GM19351 (cell line): ENCODE measurements at regions not wholly inside any gene's neighbourhood (a gene's known extent, or its start where the extent isn't known, plus 50 kb on each side); places are given as distances from the start of the nearest gene placed in this dataset.
"Not testable (repeated sequence)": the region's sequence is repeated elsewhere in the genome, so short reads cannot be mapped to it uniquely, and the experiment has no call there.

Experiments used
- ATAC-seq: cut with Tn5 transposase; IDR thresholded peaks from one replicate; pipeline ENCODE4 v1.9.1; 2021; ENCODE audit warnings: mild to moderate bottlenecking, moderate library complexity; ENCODE audit not compliant: unreplicated experiment

- peak; percentile 34 for ATAC-seq
These were observed 60.6 kb upstream of the AKR1C1 start for GRCh38 chr10:4902571-4903011.

- not testable (repeated sequence) for ATAC-seq
These were observed 60.1 kb upstream of the AKR1C1 start for GRCh38 chr10:4903126-4903525.

GRCh38 chr10:4903675-4904074 is 59.5 kb upstream of the AKR1C1 start:
- ATAC-seq, result not testable (repeated sequence)

GRCh38 chr10:4909118-4909517 is 54.1 kb upstream of the AKR1C1 start:
- no peak for ATAC-seq
